ENCODE measurements at regions not wholly inside any gene's neighbourhood (a gene's known extent, or its start where the extent isn't known, plus 50 kb on each side); places are given as distances from the start of the nearest gene placed in this dataset.
A peak's percentile ranks its signal among the peaks of the same experiment; 100 is the strongest.
"Not testable (repeated sequence)": the region's sequence is repeated elsewhere in the genome, so short reads cannot be mapped to it uniquely, and the experiment has no call there.

GRCh38 chrY:26669243-26669642 lies 1047.3 kb downstream of the CDY1 start:
- H3K27ac ChIP-seq (ENCODE audit: low read depth, low read length); H3K18ac ChIP-seq (ENCODE audit: extremely low read depth, low read length); H3K79me2 ChIP-seq (ENCODE audit: control insufficient read depth in 1 of 2, insufficient read depth in 2 of 2, low read length in 2 of 2); H2BK12ac ChIP-seq (ENCODE audit: low read depth, low read length); H2AK5ac ChIP-seq (ENCODE audit: low read depth, low read length); FAIRE-seq; H3K4ac ChIP-seq (replicated peaks; ENCODE audit: insufficient read length, low read depth, low read length); H2BK20ac ChIP-seq (ENCODE audit: low read length); H3K56ac ChIP-seq (replicated peaks; ENCODE audit: insufficient read length, low read depth, low read length); H3K4me2 ChIP-seq (ENCODE audit: insufficient read depth in 1 of 2, low read depth in 2 of 2, low read length in 2 of 2); H4K20me1 ChIP-seq (replicated peaks in 1 of 2; ENCODE audit: control insufficient read depth in 1 of 2, insufficient read depth in 2 of 2, low read length in 2 of 2); H3K4me1 ChIP-seq (replicated peaks in 1 of 4; ENCODE audit: control insufficient read depth in 3 of 4, insufficient read depth in 4 of 4, low read length in 3 of 4); H3K36me3 ChIP-seq (ENCODE audit: control insufficient read depth in 2 of 4, insufficient read depth in 4 of 4, low read length in 3 of 4); CTCF ChIA-PET (ENCODE audit: partially characterized antibody); H3K4me3 ChIP-seq (ENCODE audit: extremely low read depth in 1 of 4, insufficient read depth in 2 of 4, low read depth in 3 of 4, low read length in 4 of 4); H2BK120ac ChIP-seq (replicated peaks; ENCODE audit: low read depth, low read length); H4K5ac ChIP-seq (ENCODE audit: insufficient read length, low read depth, low read length); H3K9ac ChIP-seq (replicated peaks in 1 of 4; ENCODE audit: extremely low read depth in 1 of 4, low read depth in 3 of 4, low read length in 3 of 4); H4K91ac ChIP-seq (replicated peaks; ENCODE audit: insufficient read length, low read length); H2BK5ac ChIP-seq (ENCODE audit: low read depth, low read length); H3K23ac ChIP-seq (ENCODE audit: insufficient read length); H2BK15ac ChIP-seq (ENCODE audit: low read length); H2AFZ ChIP-seq (ENCODE audit: low read length); H3K27me3 ChIP-seq (replicated peaks in 1 of 4; ENCODE audit: control insufficient read depth in 3 of 4, extremely low read depth in 1 of 4, insufficient read depth in 3 of 4, low read length in 3 of 4); POLR2A ChIA-PET (ENCODE audit: partially characterized antibody); H3K79me1 ChIP-seq (ENCODE audit: low read depth, low read length); H3K14ac ChIP-seq (ENCODE audit: insufficient read length); H4K8ac ChIP-seq (ENCODE audit: extremely low read depth, insufficient read depth, low read length): not testable (repeated sequence)
- WGBS, 2 experiments (ENCODE audit: extremely low coverage in 1 of 2, insufficient coverage in 1 of 2, insufficient read length in 1 of 2, insufficient replicate concordance in 2 of 2, low coverage in 1 of 2, low lambda C conversion rate in 2 of 2, missing lambda C conversion rate in 1 of 2): 81% methylated on average over 7 of the region's 7 CpGs; no CpG with 5 or more reads in 1 of the 2 experiments
- Histone ChIP-seq H3K23me2 (ENCODE audit: low read depth, low read length) (peaks cover 22% of the 10 kb centered on the region), H3K9me3 (ENCODE audit: insufficient read depth in 2 of 2, low read depth in 1 of 2, low read length in 1 of 2) (peaks cover 18 to 28% of the 10 kb centered on the region in 2 experiments)
- peak in 1 of 2 experiments; percentile 39 for DNase-seq (ENCODE audit: low read depth in 1 of 2, low spot score in 2 of 2)

- WGBS, 2 experiments (ENCODE audit: extremely low coverage in 1 of 2, insufficient coverage in 1 of 2, insufficient read length in 1 of 2, insufficient replicate concordance in 2 of 2, low coverage in 1 of 2, low lambda C conversion rate in 2 of 2, missing lambda C conversion rate in 1 of 2): 84 to 100% methylated on average over 9 to 13 of the region's 13 CpGs
- POLR2A ChIA-PET (ENCODE audit: partially characterized antibody); CTCF ChIA-PET (ENCODE audit: partially characterized antibody); H4K20me1 ChIP-seq (replicated peaks in 1 of 2; ENCODE audit: control insufficient read depth in 1 of 2, insufficient read depth in 2 of 2, low read length in 2 of 2); FAIRE-seq; H3K23ac ChIP-seq (ENCODE audit: insufficient read length); H2BK12ac ChIP-seq (ENCODE audit: low read depth, low read length); H3K56ac ChIP-seq (replicated peaks; ENCODE audit: insufficient read length, low read depth, low read length); H3K27me3 ChIP-seq (replicated peaks in 1 of 4; ENCODE audit: control insufficient read depth in 3 of 4, extremely low read depth in 1 of 4, insufficient read depth in 3 of 4, low read length in 3 of 4); H3K79me2 ChIP-seq (ENCODE audit: control insufficient read depth in 1 of 2, insufficient read depth in 2 of 2, low read length in 2 of 2); H3K4me2 ChIP-seq (ENCODE audit: insufficient read depth in 1 of 2, low read depth in 2 of 2, low read length in 2 of 2); H2BK120ac ChIP-seq (replicated peaks; ENCODE audit: low read depth, low read length); H2BK5ac ChIP-seq (ENCODE audit: low read depth, low read length); H3K36me3 ChIP-seq (ENCODE audit: control insufficient read depth in 2 of 4, insufficient read depth in 4 of 4, low read length in 3 of 4); H4K91ac ChIP-seq (replicated peaks; ENCODE audit: insufficient read length, low read length); H3K79me1 ChIP-seq (ENCODE audit: low read depth, low read length); H3K4ac ChIP-seq (replicated peaks; ENCODE audit: insufficient read length, low read depth, low read length); H3K27ac ChIP-seq (ENCODE audit: low read depth, low read length); H3K4me3 ChIP-seq (ENCODE audit: extremely low read depth in 1 of 4, insufficient read depth in 2 of 4, low read depth in 3 of 4, low read length in 4 of 4); H3K14ac ChIP-seq (ENCODE audit: insufficient read length); H3K18ac ChIP-seq (ENCODE audit: extremely low read depth, low read length); H2AFZ ChIP-seq (ENCODE audit: low read length); H4K5ac ChIP-seq (ENCODE audit: insufficient read length, low read depth, low read length); H2AK5ac ChIP-seq (ENCODE audit: low read depth, low read length); H3K9ac ChIP-seq (replicated peaks in 1 of 4; ENCODE audit: extremely low read depth in 1 of 4, low read depth in 3 of 4, low read length in 3 of 4); H2BK15ac ChIP-seq (ENCODE audit: low read length); H2BK20ac ChIP-seq (ENCODE audit: low read length); H4K8ac ChIP-seq (ENCODE audit: extremely low read depth, insufficient read depth, low read length); H3K4me1 ChIP-seq (replicated peaks in 1 of 4; ENCODE audit: control insufficient read depth in 3 of 4, insufficient read depth in 4 of 4, low read length in 3 of 4): not testable (repeated sequence)
- Histone ChIP-seq H3K9me3 (ENCODE audit: insufficient read depth in 2 of 2, low read depth in 1 of 2, low read length in 1 of 2) (peaks cover 18 to 27% of the 10 kb centered on the region in 2 experiments), H3K23me2 (ENCODE audit: low read depth, low read length) (peaks cover 21% of the 10 kb centered on the region)
- DNase-seq (ENCODE audit: low read depth in 1 of 2, low spot score in 2 of 2): peak; percentile 7 to 40
Measured at GRCh38 chrY:26670360-26670871, 1048.5 kb downstream of the CDY1 start.

Data from H1 (cell line).